ENCODE measurements at regions not wholly inside any gene's neighbourhood (a gene's known extent, or its start where the extent isn't known, plus 50 kb on each side); places are given as distances from the start of the nearest gene placed in this dataset.

GRCh38 chr6:104640761-104641160 lies 219.0 kb downstream of the HACE1 start:
- Histone ChIP-seq H3K4me3 (ENCODE audit: low read length) (no peak overlapping the region), H3K9me3 (ENCODE audit: control insufficient read depth, low read depth, low read length) (no peaks in the 10 kb centered on the region), H3K4me1 (ENCODE audit: control insufficient read depth, insufficient read depth, low read length) (no peaks in the 10 kb centered on the region), H3K27ac (ENCODE audit: low read length) (no peak overlapping the region), H3K27me3 (ENCODE audit: control insufficient read depth, insufficient read depth, low read length) (no peaks in the 10 kb centered on the region), H3K36me3 (ENCODE audit: control insufficient read depth, insufficient read depth, low read length) (no peaks in the 10 kb centered on the region)
- WGBS (ENCODE audit: insufficient coverage, low lambda C conversion rate), result 90% methylated on average over 2 of the region's 6 CpGs
- DNase-seq, result no peak

- DNase-seq, result no peak
- H3K27ac ChIP-seq (ENCODE audit: low read length), result no peak overlapping the region
Observed at GRCh38 chr6:104640150-104640700, 219.5 kb downstream of the HACE1 start.

GRCh38 chr6:104639668-104640067 lies 220.1 kb downstream of the HACE1 start:
- no peak overlapping the region for H3K4me3 ChIP-seq (ENCODE audit: low read length)
- no peak for DNase-seq
- no peaks in the 10 kb centered on the region for H3K4me1 ChIP-seq (ENCODE audit: control insufficient read depth, insufficient read depth, low read length)
- no peaks in the 10 kb centered on the region for H3K9me3 ChIP-seq (ENCODE audit: control insufficient read depth, low read depth, low read length)
- no peaks in the 10 kb centered on the region for H3K36me3 ChIP-seq (ENCODE audit: control insufficient read depth, insufficient read depth, low read length)
- no peak overlapping the region for H3K27ac ChIP-seq (ENCODE audit: low read length)
- no peaks in the 10 kb centered on the region for H3K27me3 ChIP-seq (ENCODE audit: control insufficient read depth, insufficient read depth, low read length)

More at GRCh38 chr6:104640150-104640700, 219.5 kb downstream of the HACE1 start:
- no peaks in the 10 kb centered on the region for H3K9me3 ChIP-seq (ENCODE audit: control insufficient read depth, low read depth, low read length)
- WGBS (ENCODE audit: insufficient coverage, low lambda C conversion rate), result 86% methylated on average over 1 of the region's 5 CpGs
- no peaks in the 10 kb centered on the region for H3K36me3 ChIP-seq (ENCODE audit: control insufficient read depth, insufficient read depth, low read length)
- H3K4me1 ChIP-seq (ENCODE audit: control insufficient read depth, insufficient read depth, low read length), result no peaks in the 10 kb centered on the region
- no peaks in the 10 kb centered on the region for H3K27me3 ChIP-seq (ENCODE audit: control insufficient read depth, insufficient read depth, low read length)
- no peak overlapping the region for H3K4me3 ChIP-seq (ENCODE audit: low read length)

- Histone ChIP-seq H3K27me3 (ENCODE audit: control insufficient read depth, insufficient read depth, low read length) (no peaks in the 10 kb centered on the region), H3K27ac (ENCODE audit: low read length) (no peak overlapping the region), H3K4me1 (ENCODE audit: control insufficient read depth, insufficient read depth, low read length) (no peaks in the 10 kb centered on the region), H3K4me3 (ENCODE audit: low read length) (no peak overlapping the region), H3K9me3 (ENCODE audit: control insufficient read depth, low read depth, low read length) (no peaks in the 10 kb centered on the region), H3K36me3 (ENCODE audit: control insufficient read depth, insufficient read depth, low read length) (no peaks in the 10 kb centered on the region)
- WGBS (ENCODE audit: insufficient coverage, low lambda C conversion rate), result 76% methylated on average over 2 of the region's 4 CpGs
- no peak for DNase-seq
Observed at GRCh38 chr6:104638841-104639290, 220.9 kb downstream of the HACE1 start.

DNA sequence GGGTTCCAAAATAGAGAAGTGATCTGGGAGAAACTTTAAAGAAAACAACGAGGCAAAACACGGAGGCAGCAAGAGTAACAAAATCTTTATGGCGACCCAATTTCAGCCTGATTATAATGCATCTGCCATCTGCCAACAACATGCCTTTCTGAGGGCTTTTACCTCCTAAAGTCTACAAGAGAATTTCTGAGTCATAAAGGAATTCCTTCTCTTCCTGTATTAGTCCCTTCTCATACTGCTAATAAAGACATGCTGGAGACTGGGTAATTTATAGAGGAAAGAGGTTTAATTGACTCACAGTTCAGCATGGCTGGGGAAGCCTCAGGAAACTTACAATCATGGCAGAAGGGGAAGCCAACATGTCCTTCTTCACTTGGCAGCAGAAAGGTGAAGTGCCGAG lies 226.6 kb downstream of the HACE1 start:
- H3K27ac ChIP-seq (ENCODE audit: low read length), result no peak overlapping the region
- WGBS (ENCODE audit: insufficient coverage, low lambda C conversion rate), result no CpG with 5 or more reads among the region's 4 CpGs
- DNase-seq, result no peak

GRCh38 chr6:104632588-104632987 lies 227.1 kb downstream of the HACE1 start:
- no peak overlapping the region for H3K27ac ChIP-seq (ENCODE audit: low read length)
- H3K36me3 ChIP-seq (ENCODE audit: control insufficient read depth, insufficient read depth, low read length), result no peaks in the 10 kb centered on the region

More for the DNA sequence above, 226.6 kb downstream of the HACE1 start:
- Histone ChIP-seq H3K27me3 (ENCODE audit: control insufficient read depth, insufficient read depth, low read length) (no peaks in the 10 kb centered on the region), H3K9me3 (ENCODE audit: control insufficient read depth, low read depth, low read length) (no peaks in the 10 kb centered on the region), H3K36me3 (ENCODE audit: control insufficient read depth, insufficient read depth, low read length) (no peaks in the 10 kb centered on the region), H3K4me3 (ENCODE audit: low read length) (no peak overlapping the region), H3K4me1 (ENCODE audit: control insufficient read depth, insufficient read depth, low read length) (no peaks in the 10 kb centered on the region)

GRCh38 chr6:104630955-104631354 lies 228.8 kb downstream of the HACE1 start:
- H3K36me3 ChIP-seq (ENCODE audit: control insufficient read depth, insufficient read depth, low read length), result no peaks in the 10 kb centered on the region
- no peak for DNase-seq

More at GRCh38 chr6:104632588-104632987, 227.1 kb downstream of the HACE1 start:
- WGBS (ENCODE audit: insufficient coverage, low lambda C conversion rate), result 40% methylated on average over 2 of the region's 2 CpGs
- no peaks in the 10 kb centered on the region for H3K9me3 ChIP-seq (ENCODE audit: control insufficient read depth, low read depth, low read length)
- H3K4me1 ChIP-seq (ENCODE audit: control insufficient read depth, insufficient read depth, low read length), result no peaks in the 10 kb centered on the region
- no peaks in the 10 kb centered on the region for H3K27me3 ChIP-seq (ENCODE audit: control insufficient read depth, insufficient read depth, low read length)
- peak in 1 of 2 donors; percentile 4 for DNase-seq
- no peak overlapping the region for H3K4me3 ChIP-seq (ENCODE audit: low read length)

GRCh38 chr6:104630522-104630921 lies 229.2 kb downstream of the HACE1 start:
- Histone ChIP-seq H3K27ac (ENCODE audit: low read length) (no peak overlapping the region), H3K27me3 (ENCODE audit: control insufficient read depth, insufficient read depth, low read length) (no peaks in the 10 kb centered on the region), H3K36me3 (ENCODE audit: control insufficient read depth, insufficient read depth, low read length) (no peaks in the 10 kb centered on the region), H3K4me3 (ENCODE audit: low read length) (no peak overlapping the region), H3K4me1 (ENCODE audit: control insufficient read depth, insufficient read depth, low read length) (no peaks in the 10 kb centered on the region), H3K9me3 (ENCODE audit: control insufficient read depth, low read depth, low read length) (no peaks in the 10 kb centered on the region)
- DNase-seq, result no peak
- 28% methylated on average over 3 of the region's 3 CpGs for WGBS (ENCODE audit: insufficient coverage, low lambda C conversion rate)

More at GRCh38 chr6:104630955-104631354, 228.8 kb downstream of the HACE1 start:
- no peak overlapping the region for H3K27ac ChIP-seq (ENCODE audit: low read length)
- H3K4me1 ChIP-seq (ENCODE audit: control insufficient read depth, insufficient read depth, low read length), result no peaks in the 10 kb centered on the region
- H3K9me3 ChIP-seq (ENCODE audit: control insufficient read depth, low read depth, low read length), result no peaks in the 10 kb centered on the region
- H3K4me3 ChIP-seq (ENCODE audit: low read length), result no peak overlapping the region
- H3K27me3 ChIP-seq (ENCODE audit: control insufficient read depth, insufficient read depth, low read length), result no peaks in the 10 kb centered on the region

DNA sequence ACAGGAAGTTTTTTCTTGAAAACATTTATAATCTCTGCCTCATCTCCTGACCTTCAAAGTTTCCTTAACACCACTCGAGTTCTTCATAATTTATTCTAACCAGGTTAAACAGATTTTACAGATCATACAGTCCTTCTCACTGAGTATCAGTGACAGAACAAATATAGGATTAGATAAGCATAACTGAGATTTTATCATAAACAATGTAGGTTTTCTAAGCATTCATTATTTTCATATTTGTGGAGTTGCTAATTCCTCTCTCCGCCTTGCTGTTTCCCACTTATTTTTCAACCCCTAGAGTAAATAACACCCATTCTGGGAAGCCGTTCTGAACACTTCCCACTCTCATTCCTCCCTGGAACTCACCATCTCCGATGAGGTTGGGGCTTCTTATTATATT lies 229.9 kb downstream of the HACE1 start:
- no peaks in the 10 kb centered on the region for H3K36me3 ChIP-seq (ENCODE audit: control insufficient read depth, insufficient read depth, low read length)
- H3K27ac ChIP-seq (ENCODE audit: low read length), result no peak overlapping the region
- H3K9me3 ChIP-seq (ENCODE audit: control insufficient read depth, low read depth, low read length), result no peaks in the 10 kb centered on the region
- 60% methylated on average over 1 of the region's 4 CpGs for WGBS (ENCODE audit: insufficient coverage, low lambda C conversion rate)
- DNase-seq, result no peak
- no peaks in the 10 kb centered on the region for H3K27me3 ChIP-seq (ENCODE audit: control insufficient read depth, insufficient read depth, low read length)
- H3K4me1 ChIP-seq (ENCODE audit: control insufficient read depth, insufficient read depth, low read length), result no peaks in the 10 kb centered on the region
- no peak overlapping the region for H3K4me3 ChIP-seq (ENCODE audit: low read length)

DNA sequence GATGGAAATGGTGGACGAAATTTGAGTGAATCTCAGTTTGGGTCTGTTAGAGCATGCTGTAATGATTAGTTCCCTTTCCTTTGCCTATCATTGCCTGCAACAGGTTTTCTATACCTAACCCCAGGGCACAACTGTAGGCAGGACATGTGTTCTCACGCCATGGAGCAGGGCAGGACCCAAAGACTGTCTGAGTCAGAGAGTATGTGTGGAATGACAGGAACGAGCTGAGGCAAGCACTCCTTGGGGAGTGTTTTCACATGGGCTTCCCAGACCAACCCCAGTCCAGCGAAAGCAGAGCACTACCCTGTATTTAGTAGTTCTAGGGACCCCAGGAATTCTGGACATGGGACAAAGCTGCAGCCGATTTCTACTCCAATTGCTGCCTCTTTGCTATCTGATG lies 234.2 kb downstream of the HACE1 start:
- H3K9me3 ChIP-seq (ENCODE audit: control insufficient read depth, low read depth, low read length), result no peaks in the 10 kb centered on the region
- peaks cover 2% of the 10 kb centered on the region for H3K27me3 ChIP-seq (ENCODE audit: control insufficient read depth, insufficient read depth, low read length)
- no peak overlapping the region for H3K27ac ChIP-seq (ENCODE audit: low read length)
- no CpG with 5 or more reads among the region's 5 CpGs for WGBS (ENCODE audit: insufficient coverage, low lambda C conversion rate)
- DNase-seq, result no peak
- no peaks in the 10 kb centered on the region for H3K4me1 ChIP-seq (ENCODE audit: control insufficient read depth, insufficient read depth, low read length)
- no peak overlapping the region for H3K4me3 ChIP-seq (ENCODE audit: low read length)
- H3K36me3 ChIP-seq (ENCODE audit: control insufficient read depth, insufficient read depth, low read length), result no peaks in the 10 kb centered on the region

- H3K27ac ChIP-seq (ENCODE audit: low read length), result no peak overlapping the region
- 83% methylated on average over 1 of the region's 9 CpGs for WGBS (ENCODE audit: insufficient coverage, low lambda C conversion rate)
- H3K27me3 ChIP-seq (ENCODE audit: control insufficient read depth, insufficient read depth, low read length), result peaks cover 2% of the 10 kb centered on the region
- H3K4me1 ChIP-seq (ENCODE audit: control insufficient read depth, insufficient read depth, low read length), result no peaks in the 10 kb centered on the region
- no peak overlapping the region for H3K4me3 ChIP-seq (ENCODE audit: low read length)
- no peaks in the 10 kb centered on the region for H3K9me3 ChIP-seq (ENCODE audit: control insufficient read depth, low read depth, low read length)
- H3K36me3 ChIP-seq (ENCODE audit: control insufficient read depth, insufficient read depth, low read length), result no peaks in the 10 kb centered on the region
- no peak for DNase-seq
Observed at GRCh38 chr6:104623052-104623690, 236.5 kb downstream of the HACE1 start.

Data from large intestine (tissue), 3 donors.